K562 (cell line): ENCODE measurements at regions not wholly inside any gene's neighbourhood (a gene's known extent, or its start where the extent isn't known, plus 50 kb on each side); places are given as distances from the start of the nearest gene placed in this dataset.
A peak's percentile ranks its signal among the peaks of the same experiment; 100 is the strongest.
"Not testable (repeated sequence)": the region's sequence is repeated elsewhere in the genome, so short reads cannot be mapped to it uniquely, and the experiment has no call there.

ENCODE experiments used
- ATAC-seq: fragments of 200-7000 bp; cut with Tn5 transposase; 3 replicates; pipeline ENCODE4 v1.9.1; 2020; ENCODE audit warnings: moderate library complexity
- BruUV-seq: library from RNA; stranded (reverse); fragments of 400-500 nt; replicated peaks from 2 replicates; lab custom pipeline; 2021; lab: Mats Ljungman, UMichigan
- CTCF ChIA-PET: fragments of 300-600 bp; formaldehyde crosslinking; extraction: SDS; loops from one replicate; lab custom pipeline; 2021; ENCODE audit warnings: low intra/inter-chr PET ratio; lab: Yijun Ruan, JAX
- POLR2A ChIA-PET: fragments of 300-600, 350-650 bp; sonication (Branson Sonifier 250); formaldehyde crosslinking; extraction: SDS; loops from one replicate; lab custom pipeline; 2021; ENCODE audit warnings: antibody characterized with exemption, inconsistent platforms; lab: Yijun Ruan, JAX
- DNase-seq, 4 experiments: peaks; one replicate each; pipeline versions ENCODE4 v3.0.0 to v3.0.0-alpha.2; 2011 to 2018; ENCODE audit warnings: low spot score in 3 of 4, mixed read lengths in 3 of 4; ENCODE audit errors: extremely low read depth in 1 of 4
- FAIRE-seq: peaks from 2 replicates; lab custom pipeline; 2011; peaks lifted over from hg19 to GRCh38; lab: Jason Lieb, UNC
- H2AFZ ChIP-seq: 2 replicates; pipeline ENCODE4 v1.6.0; 2011; ENCODE audit warnings: low read depth, low read length, control low read depth, inconsistent platforms
- H3K27ac ChIP-seq: fragments of 200-600 bp; 3 replicates; pipeline ENCODE4 v1.8.0; 2011; ENCODE audit warnings: low read depth, mild to moderate bottlenecking, control low read depth, inconsistent platforms, low read length, moderate library complexity, mixed read lengths; ENCODE audit errors: extremely low read depth
- H3K27me3 ChIP-seq, 2 experiments: fragments of 300-600 bp in 1 of 2; 2 replicates in 1 of 2; 3 replicates in 1 of 2; pipeline versions ENCODE4 v1.6.0 to v1.8.0; 2011; ENCODE audit warnings: inconsistent platforms in 2 of 2, low read length in 2 of 2, mild to moderate bottlenecking in 1 of 2, mixed read lengths in 1 of 2, moderate library complexity in 1 of 2; ENCODE audit not compliant: control insufficient read depth in 2 of 2, insufficient read depth in 2 of 2
- H3K36me3 ChIP-seq: fragments of 300-600 bp; 3 replicates; pipeline ENCODE4 v1.8.0; 2011; ENCODE audit warnings: mild to moderate bottlenecking, low read length, inconsistent platforms; ENCODE audit not compliant: control insufficient read depth, insufficient read depth
- H3K4me1 ChIP-seq, 2 experiments: fragments of 200-600 bp in 1 of 2; replicated peaks in 1 of 2; 2 replicates in 1 of 2; 3 replicates in 1 of 2; pipeline versions ENCODE4 v1.5.1 to v1.8.0; 2011; ENCODE audit warnings: inconsistent platforms in 2 of 2, low read length in 2 of 2, mild to moderate bottlenecking in 1 of 2, mixed read lengths in 1 of 2, moderate library complexity in 1 of 2; ENCODE audit not compliant: control insufficient read depth in 2 of 2, insufficient read depth in 2 of 2
- H3K4me2 ChIP-seq: 2 replicates; pipeline ENCODE4 v1.6.1; 2011; ENCODE audit warnings: low read length, control low read depth, inconsistent platforms, mixed read lengths; ENCODE audit not compliant: insufficient read depth
- H3K4me3 ChIP-seq: fragments of 200-600 bp; sonication (generic), shearing (Covaris generic); 2 replicates; pipeline ENCODE4 v1.5.1; 2016; ENCODE audit warnings: control low read depth, inconsistent platforms
- H3K79me2 ChIP-seq: fragments of 200-600 bp; 3 replicates; pipeline ENCODE4 v1.8.0; 2011; ENCODE audit warnings: low read length, inconsistent platforms; ENCODE audit not compliant: control insufficient read depth, insufficient read depth
- H3K9ac ChIP-seq, 2 experiments: 2 replicates each; pipeline versions ENCODE4 v1.6.0 to v1.6.1; 2011; ENCODE audit warnings: low read depth in 2 of 2, low read length in 2 of 2, control low read depth in 1 of 2, inconsistent platforms in 1 of 2, mild to moderate bottlenecking in 1 of 2, mixed read lengths in 1 of 2; ENCODE audit not compliant: insufficient read depth in 1 of 2
- H3K9me1 ChIP-seq: one replicate; pipeline ENCODE4 v1.6.0; 2011; ENCODE audit warnings: inconsistent platforms, mild to moderate bottlenecking, low read length, moderate library complexity; ENCODE audit not compliant: control insufficient read depth, insufficient read depth
- H3K9me3 ChIP-seq: replicated peaks from 2 replicates; pipeline ENCODE4 v1.5.1; 2011; ENCODE audit warnings: low read depth, low read length, inconsistent platforms; ENCODE audit not compliant: control insufficient read depth, insufficient read depth
- H4K20me1 ChIP-seq: replicated peaks from 2 replicates; pipeline ENCODE4 v1.6.1; 2011; ENCODE audit warnings: low read length, inconsistent platforms, mixed read lengths; ENCODE audit not compliant: control insufficient read depth, insufficient read depth
- CEBPG ChIP-seq, 3 experiments: fragments of 200-800 bp in 1 of 3; sonication (Bioruptor generic) in 1 of 3; sonication (generic) in 1 of 3; formaldehyde crosslinking in 1 of 3; IDR thresholded peaks in 2 of 3; conservative IDR thresholded peaks in 1 of 3; 2 replicates each; pipeline versions ENCODE4 v1.6.1 to v1.8.0; 2016 to 2022; ENCODE audit warnings: missing compliant biosample characterization in 2 of 3, missing genetic modification characterization in 2 of 3, mild to moderate bottlenecking in 1 of 3, missing genetic modification reagents in 1 of 3
- TRIM24 ChIP-seq, 2 experiments: fragments of 450-650 bp; IDR thresholded peaks; 2 replicates each; pipeline ENCODE4 v1.6.1; 2016
- WGBS: fragments of 100-300 bp; shearing (Covaris generic); methylation state at CpG from one replicate; pipeline ENCODE4 v1.1.6; 2016; ENCODE audit warnings: low coverage, mixed read lengths; ENCODE audit not compliant: insufficient coverage; ENCODE audit errors: missing lambda C conversion rate; 5-methylcytosine and 5-hydroxymethylcytosine counted together
- in situ Hi-C: fragments of 300-500 bp; cut with MboI; formaldehyde crosslinking; loops from 4 replicates; pipeline ENCODE4 v1.15.0; 2018; ENCODE audit warnings: inconsistent platforms, mixed read lengths
- intact Hi-C: fragments of 100-400 bp; cut with micrococcal nuclease; formaldehyde crosslinking; loops from 2 replicates; pipeline ENCODE4 v1.14.2; 2022

- no peak for FAIRE-seq
- H3K27me3 ChIP-seq, result no peaks in the 10 kb centered on the region
- H3K4me1 ChIP-seq, result no peaks in the 10 kb centered on the region
- H2AFZ ChIP-seq, result no peak overlapping the region
- no peaks in the 10 kb centered on the region for H3K9me3 ChIP-seq
- TF ChIP-seq CEBPG (CRISPR knock-in tag; IDR thresholded peaks at IDR 0.05), result no peak
- 0 out of 4 replicates have a peak, but pooled peaks of 1 of the 2 experiments have one; percentile 34 for TF ChIP-seq CEBPG (tag; conservative IDR thresholded peaks at IDR 0.05 in 1 of 2, IDR thresholded peaks at IDR 0.05 in 1 of 2)
- no peak for TF ChIP-seq TRIM24 (IDR thresholded peaks at IDR 0.05)
- TF ChIP-seq, all 486 proteins: peak for 1
- H3K9ac ChIP-seq, result no peak overlapping the region
- intact Hi-C loops, result no loop called here
- no peaks in the 10 kb centered on the region for H3K9me1 ChIP-seq
- no peak for ATAC-seq
- H3K4me2 ChIP-seq, result no peak overlapping the region
- ChIA-PET POLR2A (no interaction called here), CTCF (no interaction called here)
- no peaks in the 10 kb centered on the region for H3K36me3 ChIP-seq
- H3K27ac ChIP-seq, result no peak overlapping the region
- no peaks in the 10 kb centered on the region for H4K20me1 ChIP-seq
- DNase-seq, result no peak
- WGBS, result 2% methylated on average over 5 of the region's 5 CpGs
- in situ Hi-C loops, result no loop called here
- BruUV-seq, result no TSS peak
- no peaks in the 10 kb centered on the region for H3K79me2 ChIP-seq
- no peak overlapping the region for H3K4me3 ChIP-seq
Measured at GRCh38 chr10:65284495-65285041, 1641.3 kb upstream of the LRRTM3 start.

DNA sequence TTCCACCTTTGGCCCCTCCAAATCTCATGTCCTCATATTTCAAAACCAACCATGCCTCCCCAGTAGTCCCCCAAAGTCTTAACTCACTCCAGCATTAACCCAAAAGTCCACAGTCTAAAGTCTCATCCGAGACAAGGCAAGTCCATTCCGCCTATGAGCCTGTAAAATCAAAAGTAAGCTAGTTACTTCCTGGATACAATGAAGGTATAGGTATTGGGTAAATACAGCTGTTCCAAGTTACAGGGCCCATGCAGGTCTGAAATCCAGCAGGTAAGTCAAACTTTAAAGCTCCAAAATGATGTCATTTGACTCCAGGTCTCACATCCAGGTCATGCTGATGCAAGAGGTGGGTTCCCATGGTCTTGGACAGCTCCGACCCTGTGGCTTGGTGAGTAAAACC is 1640.1 kb upstream of the LRRTM3 start:
- H4K20me1 ChIP-seq, H3K9me1 ChIP-seq, H3K4me3 ChIP-seq, H3K4me1 ChIP-seq, DNase-seq, in situ Hi-C loops, H3K27me3 ChIP-seq, H3K4me2 ChIP-seq, intact Hi-C loops, ATAC-seq, H3K36me3 ChIP-seq, FAIRE-seq, H3K9me3 ChIP-seq, H2AFZ ChIP-seq, CTCF ChIA-PET, H3K9ac ChIP-seq, H3K27ac ChIP-seq, H3K79me2 ChIP-seq, POLR2A ChIA-PET, BruUV-seq: not testable (repeated sequence)
- WGBS, result 2% methylated on average over 3 of the region's 3 CpGs
